CD4-positive, alpha-beta T cell (primary cell): ENCODE measurements at regions not wholly inside any gene's neighbourhood (a gene's known extent, or its start where the extent isn't known, plus 50 kb on each side); places are given as distances from the start of the nearest gene placed in this dataset.
A peak's percentile ranks its signal among the peaks of the same experiment; 100 is the strongest.
"Not testable (repeated sequence)": the region's sequence is repeated elsewhere in the genome, so short reads cannot be mapped to it uniquely, and the experiment has no call there.

Experiments
- ATAC-seq: fragments of 200-7000 bp; cut with Tn5 transposase; one replicate; pipeline ENCODE4 v1.10.0; 2022; ENCODE audit warnings: mild to moderate bottlenecking; ENCODE audit not compliant: poor library complexity
- CTCF ChIA-PET: fragments of 350-600 bp; sonication (Branson Sonifier 250); formaldehyde crosslinking; loops from one replicate; lab custom pipeline; 2021; ENCODE audit warnings: antibody characterized with exemption, inconsistent platforms; lab: Charles Lee
- POLR2A ChIA-PET: fragments of 350-600 bp; sonication (Branson Sonifier 250); formaldehyde crosslinking; loops from one replicate; lab custom pipeline; 2021; ENCODE audit warnings: antibody characterized with exemption, inconsistent platforms; lab: Charles Lee
- DNase-seq, 14 experiments: peaks; one replicate each; pipeline ENCODE4 v3.0.0-alpha.2; 2013 to 2020; ENCODE audit warnings: mixed read lengths in 2 of 14
- H3K27ac ChIP-seq, 2 donors: one replicate each; pipeline versions ENCODE4 v1.5.1 to v1.7.0; 2013; ENCODE audit warnings: low read length in 2 of 2, low read depth in 1 of 2, mild to moderate bottlenecking in 1 of 2
- H3K27me3 ChIP-seq, 2 experiments: 1 replicate in 1 of 2; 2 replicates in 1 of 2; pipeline versions ENCODE4 v1.6.1 to v1.7.0; 2013; ENCODE audit warnings: low read length in 2 of 2, control low read depth in 1 of 2, mild to moderate bottlenecking in 1 of 2, moderate library complexity in 1 of 2; ENCODE audit not compliant: insufficient read depth in 2 of 2, control insufficient read depth in 1 of 2
- H3K36me3 ChIP-seq: one replicate; pipeline ENCODE4 v1.6.1; 2013; ENCODE audit warnings: low read length, control low read depth; ENCODE audit not compliant: insufficient read depth
- H3K4me1 ChIP-seq: one replicate; pipeline ENCODE4 v1.6.1; 2013; ENCODE audit warnings: low read length, control low read depth; ENCODE audit not compliant: insufficient read depth
- H3K4me3 ChIP-seq: one replicate; pipeline ENCODE4 v1.5.1; 2013; ENCODE audit warnings: mild to moderate bottlenecking, low read length, moderate library complexity
- H3K9me3 ChIP-seq, 2 experiments: 1 replicate in 1 of 2; 2 replicates in 1 of 2; pipeline versions ENCODE4 v1.6.1 to v1.7.0; 2013; ENCODE audit warnings: low read length in 2 of 2, mild to moderate bottlenecking in 2 of 2, control low read depth in 1 of 2, moderate library complexity in 1 of 2; ENCODE audit not compliant: control insufficient read depth in 1 of 2, insufficient read depth in 1 of 2
- H3K27ac Mint-ChIP-seq: one replicate; pipeline ENCODE4 v1.8.0; 2020; ENCODE audit warnings: mixed read lengths
- H3K27me3 Mint-ChIP-seq: one replicate; pipeline ENCODE4 v1.8.0; 2021; ENCODE audit warnings: mixed read lengths
- H3K36me3 Mint-ChIP-seq: one replicate; pipeline ENCODE4 v1.8.0; 2021; ENCODE audit warnings: low read depth, mixed read lengths
- H3K4me1 Mint-ChIP-seq: one replicate; pipeline ENCODE4 v1.8.0; 2021; ENCODE audit warnings: low read depth, mixed read lengths
- H3K4me3 Mint-ChIP-seq: one replicate; pipeline ENCODE4 v1.8.0; 2020; ENCODE audit warnings: mild to moderate bottlenecking, mixed read lengths
- H3K9me3 Mint-ChIP-seq: one replicate; pipeline ENCODE4 v1.8.0; 2020; ENCODE audit warnings: mixed read lengths
- CTCF ChIP-seq: fragments of 200-600 bp; IDR thresholded peaks from one replicate; pipeline ENCODE4 v1.8.0; 2022; ENCODE audit warnings: antibody characterized with exemption, mild to moderate bottlenecking
- intact Hi-C, 2 experiments: fragments of 100-400 bp; cut with DNase I in 1 of 2; cut with micrococcal nuclease in 1 of 2; formaldehyde crosslinking; loops; one replicate each; pipeline versions ENCODE4 v1.15.1 to v1.9.0; 2023 to 2025; cut with DNase I, micrococcal nuclease

DNA sequence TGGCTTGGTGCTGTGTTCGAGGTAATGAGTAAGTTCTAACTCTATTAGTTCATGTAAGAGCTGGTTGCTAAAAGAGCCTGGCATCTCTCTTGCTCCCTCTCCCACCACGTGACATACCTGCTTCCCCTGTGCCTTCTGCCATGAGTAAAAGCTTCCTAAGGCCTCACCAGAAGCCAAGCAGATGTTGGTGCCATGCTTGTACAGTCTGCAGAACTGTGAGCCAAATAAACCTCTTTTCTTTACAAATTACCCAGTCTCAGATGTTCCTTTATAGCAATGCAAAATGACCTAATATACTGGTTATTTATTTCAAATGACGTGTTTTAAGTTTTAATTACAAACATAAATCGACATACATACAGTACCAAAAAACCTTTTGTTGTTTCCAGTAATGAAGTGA, 101.7 kb upstream of the DNAJC1 start:
- no peaks in the 10 kb centered on the region for H3K4me1 ChIP-seq
- POLR2A ChIA-PET = interaction anchor here (0.5 kb wide), 1 partner anchor 44 kb away, joined by 3 read pairs; no protein-coding TSS in a partner anchor
- no peak overlapping the region for H3K27ac Mint-ChIP-seq

DNA sequence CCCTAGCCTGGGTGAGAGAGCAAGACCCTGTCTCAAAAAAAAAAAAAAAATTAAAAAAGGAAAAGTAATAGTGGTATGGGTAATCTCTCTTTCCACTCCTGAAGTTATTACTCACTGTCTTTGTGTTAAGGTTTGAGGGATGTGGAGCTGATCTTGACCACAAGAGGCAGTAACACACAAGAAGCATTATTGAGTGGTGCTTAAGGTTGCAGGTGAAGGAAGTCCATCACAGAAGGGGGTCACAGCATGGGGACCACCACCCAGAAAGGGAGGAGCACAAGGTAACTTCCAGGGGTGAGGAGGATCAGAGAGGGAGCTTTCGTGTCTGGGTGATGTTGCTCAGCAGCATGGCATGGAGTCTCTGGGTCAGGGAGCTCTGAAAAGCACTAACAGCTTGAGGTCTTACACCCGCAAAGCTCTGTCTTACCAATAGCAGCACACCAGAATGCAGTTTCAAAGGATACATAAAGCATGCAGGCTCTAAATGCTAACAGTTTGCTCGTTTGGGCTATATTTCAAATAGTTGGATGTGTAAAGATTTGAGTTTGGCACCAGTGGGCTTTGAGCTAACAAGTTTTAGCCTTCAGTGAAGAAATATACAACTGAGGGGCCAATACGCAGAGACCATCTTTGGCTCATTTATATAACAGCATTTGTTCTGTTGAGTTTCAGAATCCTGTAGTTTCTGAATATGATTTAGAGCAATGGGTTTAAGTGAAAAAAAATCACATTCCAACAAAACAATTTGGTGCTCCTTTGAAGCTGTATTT, 100.4 kb upstream of the DNAJC1 start:
- H3K27ac Mint-ChIP-seq = no peak overlapping the region

More for the DNA sequence above, 101.7 kb upstream of the DNAJC1 start:
- no peak for DNase-seq
- no peak overlapping the region for H3K4me3 ChIP-seq
- no peak for ATAC-seq
- H3K27ac ChIP-seq = no peak overlapping the region
- CTCF ChIA-PET = no interaction called here
- Mint-ChIP-seq H3K27me3 (no peaks in the 10 kb centered on the region), H3K36me3 (no peaks in the 10 kb centered on the region), H3K4me1 (no peaks in the 10 kb centered on the region), H3K4me3 (no peak overlapping the region), H3K9me3 (no peaks in the 10 kb centered on the region)
- no peaks in the 10 kb centered on the region for H3K9me3 ChIP-seq
- TF ChIP-seq CTCF = no peak
- no peaks in the 10 kb centered on the region for H3K36me3 ChIP-seq
- no peaks in the 10 kb centered on the region for H3K27me3 ChIP-seq
- intact Hi-C loops = no loop called here

GRCh38 chr10:22097696-22098095, 94.2 kb upstream of the DNAJC1 start:
- intact Hi-C loops = no loop called here
- TF ChIP-seq CTCF = no peak
- no peaks in the 10 kb centered on the region for H3K9me3 ChIP-seq
- H3K36me3 ChIP-seq = no peaks in the 10 kb centered on the region
- H3K4me1 ChIP-seq = no peaks in the 10 kb centered on the region
- ChIA-PET POLR2A (no interaction called here), CTCF (no interaction called here)
- H3K27ac Mint-ChIP-seq = no peak overlapping the region
- H3K27ac ChIP-seq = no peak overlapping the region
- H3K27me3 Mint-ChIP-seq = no peaks in the 10 kb centered on the region
- peaks cover 4% of the 10 kb centered on the region for H3K9me3 Mint-ChIP-seq
- H3K36me3 Mint-ChIP-seq = no peaks in the 10 kb centered on the region
- no peak overlapping the region for H3K4me3 ChIP-seq
- DNase-seq = no peak
- ATAC-seq = no peak
- H3K27me3 ChIP-seq = no peaks in the 10 kb centered on the region
- H3K4me1 Mint-ChIP-seq = no peaks in the 10 kb centered on the region
- no peak overlapping the region for H3K4me3 Mint-ChIP-seq

More for the DNA sequence above, 100.4 kb upstream of the DNAJC1 start:
- H3K4me3 Mint-ChIP-seq = no peak overlapping the region
- H3K4me3 ChIP-seq = no peak overlapping the region
- H3K9me3 ChIP-seq = no peaks in the 10 kb centered on the region
- H3K4me1 Mint-ChIP-seq = no peaks in the 10 kb centered on the region
- H3K36me3 ChIP-seq = no peaks in the 10 kb centered on the region
- H3K27me3 Mint-ChIP-seq = no peaks in the 10 kb centered on the region
- H3K27ac ChIP-seq = no peak overlapping the region
- DNase-seq (peak in 3 of 14 experiments; percentile 9 to 26 (median 14)), ATAC-seq (peak; percentile 44)
- H3K4me1 ChIP-seq = no peaks in the 10 kb centered on the region
- CTCF ChIA-PET = interaction anchor here (0.6 to 1.3 kb wide), 7 partner anchors 68 to 608 kb away, joined by 3 read pairs; no protein-coding TSS in a partner anchor
- intact Hi-C loops = no loop called here
- no peaks in the 10 kb centered on the region for H3K27me3 ChIP-seq
- H3K9me3 Mint-ChIP-seq = peaks cover 4% of the 10 kb centered on the region
- H3K36me3 Mint-ChIP-seq = no peaks in the 10 kb centered on the region
- POLR2A ChIA-PET = interaction anchor here (0.6 kb wide), 2 partner anchors 66 to 104 kb away, joined by 3 to 6 read pairs; no protein-coding TSS in a partner anchor
- peak; percentile 23 for TF ChIP-seq CTCF

GRCh38 chr10:22091260-22091659, 87.7 kb upstream of the DNAJC1 start:
- intact Hi-C loops, H3K4me3 Mint-ChIP-seq: not testable (repeated sequence)

More at GRCh38 chr10:22091260-22091659, 87.7 kb upstream of the DNAJC1 start:
- H3K27ac ChIP-seq, H3K4me3 ChIP-seq, H3K4me1 Mint-ChIP-seq, H3K36me3 Mint-ChIP-seq, H3K27me3 ChIP-seq, CTCF ChIA-PET, H3K4me1 ChIP-seq, DNase-seq, H3K27ac Mint-ChIP-seq, POLR2A ChIA-PET, H3K27me3 Mint-ChIP-seq, H3K9me3 Mint-ChIP-seq, H3K36me3 ChIP-seq, ATAC-seq, H3K9me3 ChIP-seq: not testable (repeated sequence)
